HL-60 (cell line): ENCODE measurements at regions not wholly inside any gene's neighbourhood (a gene's known extent, or its start where the extent isn't known, plus 50 kb on each side); places are given as distances from the start of the nearest gene placed in this dataset.

Source experiments
- CTCF ChIP-seq: IDR thresholded peaks from one replicate; pipeline ENCODE4 v1.5.1; 2011; ENCODE audit warnings: low read length, control low read depth, inconsistent platforms; ENCODE audit not compliant: insufficient read depth
- GABPA ChIP-seq: IDR thresholded peaks from 2 replicates; pipeline ENCODE4 v1.6.1; 2012; ENCODE audit warnings: low read depth
- POLR2AphosphoS5 ChIP-seq: IDR thresholded peaks from 2 replicates; pipeline ENCODE4 v1.6.1; 2012; ENCODE audit warnings: low read depth
- REST ChIP-seq: IDR thresholded peaks from 2 replicates; pipeline ENCODE4 v1.6.1; 2012; ENCODE audit warnings: low read depth; ENCODE audit not compliant: insufficient replicate concordance

DNA sequence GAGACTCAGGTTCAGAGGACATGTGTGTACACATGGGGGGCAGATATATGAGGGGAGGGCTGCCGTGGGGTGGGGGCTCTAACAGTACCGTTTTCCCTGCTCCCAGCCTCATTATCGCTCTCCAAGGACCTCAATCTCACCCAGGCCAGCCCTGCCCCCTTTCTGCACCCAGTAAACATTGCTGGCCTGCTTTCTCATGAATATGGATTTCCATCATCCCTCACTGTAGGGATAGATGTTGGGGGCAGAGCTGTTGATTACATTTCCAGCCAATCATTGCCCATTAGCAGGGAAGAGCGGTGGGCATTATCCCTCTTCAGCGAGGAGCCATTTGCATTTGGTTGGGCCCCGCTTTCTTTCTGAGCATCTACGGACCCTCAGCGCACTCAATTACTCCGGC is 273.8 kb downstream of the RPS6KC1 start:
- TF ChIP-seq CTCF (no peak), POLR2AphosphoS5 (no peak), GABPA (no peak), REST (no peak)
